ENCODE measurements at regions not wholly inside any gene's neighbourhood (a gene's known extent, or its start where the extent isn't known, plus 50 kb on each side); places are given as distances from the start of the nearest gene placed in this dataset.

GRCh38 chr9:81466981-81467380, 222.4 kb downstream of the TLE1 start:
- Histone ChIP-seq H3K4me1 (ENCODE audit: control insufficient read depth, insufficient read depth, low read length) (no peaks in the 10 kb centered on the region), H3K36me3 (ENCODE audit: control insufficient read depth, insufficient read depth, low read length) (no peaks in the 10 kb centered on the region), H3K4me3 (ENCODE audit: low read depth in 2 of 2, low read length in 2 of 2) (no peak overlapping the region), H3K27me3 (ENCODE audit: control insufficient read depth, insufficient read depth, low read length) (no peaks in the 10 kb centered on the region), H3K9me3 (ENCODE audit: control insufficient read depth, insufficient read depth, low read depth, low read length) (no peaks in the 10 kb centered on the region), H3K27ac (ENCODE audit: low read length) (no peak overlapping the region)
- no peak for DNase-seq (ENCODE audit: low read depth, low spot score)
- ATAC-seq = no peak
- in situ Hi-C loops (cut with HindIII; ENCODE audit: low pct_unique_long_range_greater_than_20kb, low sequenced_read_pairs) (no loop called here), intact Hi-C loops (cut with micrococcal nuclease; ENCODE audit: unreplicated experiment) (no loop called here)
- CTCF ChIA-PET = no interaction called here
- no peak for TF ChIP-seq REST (IDR thresholded peaks at IDR 0.05; ENCODE audit: insufficient read depth in 1 of 2, low read depth in 2 of 2, low read length in 1 of 2)
- TF ChIP-seq SIN3A (IDR thresholded peaks at IDR 0.05; ENCODE audit: borderline replicate concordance, insufficient read depth, low read depth, low read length) = no peak
- no peak for TF ChIP-seq TCF7L2 (IDR thresholded peaks at IDR 0.05; ENCODE audit: low read depth, low read length)
- no peak for TF ChIP-seq CTCF (IDR thresholded peaks at IDR 0.05)
- no peak for TF ChIP-seq POLR2AphosphoS5 (IDR thresholded peaks at IDR 0.05; ENCODE audit: low read depth, low read length)
- BruUV-seq (replicated peaks) = no TSS peak
- POLR2A ChIA-PET = no interaction called here

- no TSS peak for BruUV-seq (replicated peaks)
- in situ Hi-C loops (cut with HindIII; ENCODE audit: low pct_unique_long_range_greater_than_20kb, low sequenced_read_pairs) = no loop called here
- Histone ChIP-seq H3K27me3 (ENCODE audit: control insufficient read depth, insufficient read depth, low read length) (no peaks in the 10 kb centered on the region), H3K4me1 (ENCODE audit: control insufficient read depth, insufficient read depth, low read length) (no peaks in the 10 kb centered on the region), H3K27ac (ENCODE audit: low read length) (no peak overlapping the region), H3K36me3 (ENCODE audit: control insufficient read depth, insufficient read depth, low read length) (no peaks in the 10 kb centered on the region), H3K9me3 (ENCODE audit: control insufficient read depth, insufficient read depth, low read depth, low read length) (no peaks in the 10 kb centered on the region), H3K4me3 (ENCODE audit: low read depth in 2 of 2, low read length in 2 of 2) (no peak overlapping the region)
- ATAC-seq (no peak), DNase-seq (ENCODE audit: low read depth, low spot score) (no peak)
- intact Hi-C loops (cut with micrococcal nuclease; ENCODE audit: unreplicated experiment) = no loop called here
- ChIA-PET CTCF (no interaction called here), POLR2A (no interaction called here)
- TF ChIP-seq POLR2AphosphoS5 (IDR thresholded peaks at IDR 0.05; ENCODE audit: low read depth, low read length) (no peak), REST (IDR thresholded peaks at IDR 0.05; ENCODE audit: insufficient read depth in 1 of 2, low read depth in 2 of 2, low read length in 1 of 2) (no peak), SIN3A (IDR thresholded peaks at IDR 0.05; ENCODE audit: borderline replicate concordance, insufficient read depth, low read depth, low read length) (no peak), TCF7L2 (IDR thresholded peaks at IDR 0.05; ENCODE audit: low read depth, low read length) (no peak), CTCF (IDR thresholded peaks at IDR 0.05) (no peak; the same call in 1 of the 2 replicates)
Observed at GRCh38 chr9:81465468-81466011, 223.8 kb downstream of the TLE1 start.

All from Panc1 (cell line).